Putamen (tissue), 1 donor: ENCODE measurements at regions not wholly inside any gene's neighbourhood (a gene's known extent, or its start where the extent isn't known, plus 50 kb on each side); places are given as distances from the start of the nearest gene placed in this dataset.
"Not testable (repeated sequence)": the region's sequence is repeated elsewhere in the genome, so short reads cannot be mapped to it uniquely, and the experiment has no call there.

ENCODE experiments used
- DNase-seq: peaks from one replicate; pipeline ENCODE4 v3.0.0-alpha.2; 2016; ENCODE audit warnings: low spot score

DNA sequence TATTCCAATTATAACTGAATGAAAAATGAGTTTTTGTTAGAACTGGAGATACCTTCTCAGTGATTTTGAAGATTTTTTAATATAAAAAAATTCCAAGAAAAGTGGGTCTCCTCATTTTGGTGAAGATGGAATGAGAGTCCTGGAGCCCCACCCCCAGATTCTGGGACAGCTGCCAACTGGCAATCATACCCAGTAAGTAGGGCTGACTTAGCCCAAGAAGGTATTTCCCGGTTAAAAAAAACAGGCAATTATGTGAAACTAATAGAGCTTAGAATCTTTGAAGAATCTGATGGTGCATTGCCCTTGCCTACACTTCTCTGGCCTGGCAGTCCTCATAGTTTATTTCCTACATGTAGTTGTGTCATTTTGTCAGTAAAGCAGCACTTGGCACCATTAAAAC lies 52.8 kb upstream of the VWDE start:
- DNase-seq: peak; percentile 2

DNA sequence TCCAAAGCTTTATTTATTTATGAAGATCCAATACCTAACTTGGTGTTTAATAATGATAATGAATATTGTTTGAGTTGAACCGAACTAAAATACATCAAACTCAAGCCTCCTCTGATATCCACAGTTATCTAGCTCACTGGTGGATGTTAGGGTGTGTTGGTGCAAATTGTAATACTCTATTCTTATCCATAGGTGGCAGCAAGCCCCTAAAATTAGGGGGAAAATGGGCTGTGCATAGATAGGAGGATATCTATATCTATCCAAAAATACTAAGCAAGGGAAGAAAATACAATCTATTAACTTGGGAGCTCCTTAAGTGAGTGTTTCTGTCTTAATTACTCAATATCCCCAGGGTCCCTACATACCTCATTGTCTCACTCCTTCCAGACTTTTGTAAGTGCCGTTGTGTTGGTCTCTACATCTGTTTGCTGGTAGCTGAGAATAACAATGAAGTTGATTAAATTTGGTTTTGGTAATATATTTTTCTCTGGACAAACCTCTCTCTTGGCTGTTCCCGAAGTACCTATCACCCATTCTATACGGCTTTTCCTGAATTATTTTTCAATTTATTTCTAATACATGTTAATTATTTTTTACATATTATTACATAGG lies 55.0 kb upstream of the VWDE start:
- no peak for DNase-seq

DNA sequence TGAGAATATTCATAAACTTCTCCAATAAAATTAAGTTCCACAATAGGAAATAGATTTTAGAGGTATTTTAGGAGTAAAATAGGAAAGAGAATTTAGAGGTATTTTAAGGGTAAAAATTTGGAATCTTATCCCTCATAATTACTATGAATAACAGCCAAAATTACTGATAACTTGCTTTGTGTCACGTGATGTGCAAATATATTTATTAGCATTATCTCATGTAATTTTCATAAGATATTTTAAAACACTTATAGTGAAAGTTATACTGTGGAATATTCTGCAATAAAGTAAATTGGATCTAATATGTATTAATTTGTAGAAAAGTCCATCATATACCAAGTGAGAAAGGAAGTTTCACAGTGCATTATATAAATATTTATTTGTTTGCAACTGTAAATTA lies 64.2 kb upstream of the VWDE start:
- no peak for DNase-seq

DNA sequence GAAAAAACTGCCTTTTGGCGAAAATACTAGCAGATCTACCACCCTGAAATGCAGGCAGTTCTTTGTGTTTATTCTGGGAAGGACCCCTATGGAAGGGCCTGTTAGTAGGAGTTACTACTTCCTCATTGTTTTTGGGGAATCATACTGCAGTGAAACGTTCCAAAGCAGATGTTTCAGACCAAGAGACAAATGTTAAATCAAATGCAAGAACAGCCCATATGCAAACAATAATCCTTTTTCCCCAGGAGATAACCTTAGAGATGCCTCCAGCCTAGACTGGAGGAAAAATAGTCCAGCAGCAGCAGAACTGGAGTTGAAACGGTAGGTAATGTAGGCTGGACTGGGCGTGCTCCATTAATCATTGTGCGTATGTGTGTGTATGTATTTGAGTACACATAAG lies 65.9 kb upstream of the VWDE start:
- no peak for DNase-seq

DNA sequence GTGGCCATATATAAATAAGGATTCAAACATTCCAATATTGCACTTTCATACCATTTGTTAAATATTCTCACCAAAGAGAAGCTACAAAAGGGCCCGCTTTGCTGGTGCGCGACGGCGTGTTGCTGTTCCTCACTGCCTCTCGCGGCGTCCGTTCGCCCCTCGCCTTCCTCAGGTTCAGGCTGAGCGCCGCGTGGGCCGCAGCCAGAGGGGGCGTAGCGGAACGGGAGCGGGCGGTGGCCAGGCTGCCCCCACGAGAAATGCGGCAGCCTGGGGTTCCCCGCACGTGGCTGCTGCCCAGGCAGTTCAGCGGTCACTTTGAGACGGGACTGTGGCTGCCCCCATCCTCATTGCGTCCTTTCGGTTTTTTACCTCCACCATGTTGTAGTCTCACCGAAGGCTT lies 67.3 kb upstream of the VWDE start:
- DNase-seq: no peak

DNA sequence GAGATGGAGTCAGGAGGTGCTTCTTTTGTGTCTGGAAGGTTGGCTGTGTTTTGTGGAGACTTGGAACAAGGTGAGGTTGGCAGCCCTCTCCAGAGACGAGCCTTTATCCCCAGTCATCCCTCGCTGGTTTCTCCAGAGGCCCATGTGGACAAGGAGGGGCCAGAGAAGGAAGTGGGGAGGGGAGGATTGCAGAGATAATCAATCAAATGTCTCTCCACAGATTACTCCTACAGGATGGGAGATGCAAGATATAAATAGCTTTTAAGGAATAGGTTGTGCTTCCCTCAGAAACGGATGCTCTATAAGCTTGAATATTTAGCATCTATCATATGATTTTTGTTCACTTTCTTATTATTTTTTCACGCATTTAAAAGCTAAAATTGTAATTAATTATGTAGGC lies 70.4 kb upstream of the VWDE start:
- no peak for DNase-seq

DNA sequence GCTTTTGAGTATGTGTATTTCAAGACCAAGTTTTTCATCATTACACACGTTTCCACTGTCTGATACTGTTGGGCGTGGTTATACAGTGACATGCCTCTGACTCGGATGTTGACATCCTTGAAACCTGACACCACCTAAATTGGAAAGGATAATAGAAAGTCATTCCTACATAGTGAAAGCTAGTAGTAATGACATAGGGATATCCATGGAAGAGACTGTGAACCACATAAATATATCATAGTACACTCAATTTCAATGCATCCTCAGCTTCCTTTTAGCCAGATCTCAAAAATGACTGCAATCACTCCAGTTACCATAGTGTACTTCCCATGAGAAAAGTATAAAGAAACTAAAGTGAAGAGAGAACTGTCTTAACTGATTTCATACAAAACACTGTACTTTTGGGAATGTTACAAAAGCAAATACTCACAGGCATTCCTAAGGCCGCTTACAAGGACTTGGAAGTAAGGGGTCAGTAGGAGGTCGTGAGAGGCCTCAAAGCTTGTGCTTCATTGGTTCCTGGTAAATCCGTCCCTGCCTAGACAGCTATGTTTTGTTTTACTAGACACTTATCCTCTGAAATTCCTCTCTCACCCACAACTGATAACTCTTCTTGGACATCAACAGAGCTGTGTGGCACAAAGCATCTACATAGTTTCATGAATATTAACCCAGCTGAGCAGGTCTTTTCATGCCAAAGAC lies 71.8 kb upstream of the VWDE start:
- no peak for DNase-seq

DNA sequence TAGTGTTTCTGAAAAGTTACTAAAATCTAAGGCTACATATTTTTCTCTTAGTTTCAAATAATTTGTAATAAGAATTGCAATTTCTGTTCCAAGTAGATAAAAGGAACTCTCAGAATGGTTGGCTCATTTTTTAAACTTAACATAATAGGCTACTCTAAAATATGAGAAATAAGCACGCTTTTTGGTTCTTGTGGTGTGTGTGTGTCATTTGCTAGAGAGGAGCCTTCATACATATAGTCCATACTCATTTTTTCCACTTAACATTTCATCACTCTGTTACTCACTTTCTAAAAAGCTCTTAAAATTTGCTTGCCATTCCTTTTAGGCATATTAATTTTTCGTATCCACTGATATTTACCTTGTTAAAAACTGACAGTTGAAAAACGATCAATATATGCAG lies 74.0 kb upstream of the VWDE start:
- no peak for DNase-seq

DNA sequence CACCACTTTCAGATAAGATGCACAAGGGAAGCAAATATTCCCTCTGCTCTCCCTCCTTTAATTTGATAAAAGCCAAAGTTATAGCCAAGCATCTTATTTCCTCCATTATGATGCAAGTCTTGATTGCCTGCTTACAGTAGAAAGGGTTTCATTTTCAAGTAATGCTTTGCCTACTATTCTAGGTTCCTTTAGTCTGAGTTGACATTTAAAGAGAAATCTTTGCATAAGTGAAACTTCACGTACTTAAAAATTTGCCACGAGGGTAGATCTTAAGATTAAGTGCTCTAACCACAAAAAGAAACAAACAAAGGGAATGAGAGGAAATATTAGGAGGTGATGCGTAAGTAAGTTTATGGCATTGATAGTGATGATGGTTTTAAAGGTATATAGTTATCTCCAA lies 78.1 kb upstream of the VWDE start:
- no peak for DNase-seq

DNA sequence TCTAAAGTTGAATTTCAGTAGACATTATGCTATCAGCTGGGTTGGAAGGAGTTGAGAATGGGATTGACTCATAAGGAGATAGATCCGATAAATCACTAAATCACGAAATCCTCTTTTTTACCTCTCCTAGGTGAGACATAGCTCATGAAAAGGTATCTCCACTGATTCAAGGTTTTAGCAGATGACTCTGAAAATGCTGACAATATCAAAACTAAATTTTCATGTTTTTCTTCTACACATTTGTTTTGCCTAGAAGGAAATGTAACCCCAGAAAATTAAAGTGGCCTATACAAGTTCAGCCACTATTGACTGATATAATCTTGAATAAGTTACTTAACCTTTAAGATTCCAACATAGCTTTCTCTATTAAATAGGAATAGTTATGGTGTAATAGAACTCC lies 82.2 kb upstream of the VWDE start:
- no peak for DNase-seq

DNA sequence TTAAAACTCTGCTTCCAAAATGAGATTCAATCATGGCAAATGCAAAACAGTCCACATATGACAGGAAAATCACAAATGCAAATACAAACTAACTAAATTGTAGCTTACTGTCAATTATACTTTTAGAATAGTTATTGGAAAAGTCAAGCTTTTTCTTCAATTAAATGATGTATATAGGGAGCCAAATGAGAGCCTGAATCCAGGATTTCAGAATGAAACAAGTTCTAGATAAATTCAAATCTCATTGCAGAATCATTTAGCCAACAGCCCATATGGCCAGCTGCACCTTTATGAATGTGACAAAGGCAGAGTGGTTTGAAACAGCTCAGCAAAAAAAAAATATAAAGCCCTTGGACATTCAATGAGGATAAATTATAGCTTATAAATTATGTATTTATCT lies 82.2 kb upstream of the SCIN start:
- DNase-seq: no peak

DNA sequence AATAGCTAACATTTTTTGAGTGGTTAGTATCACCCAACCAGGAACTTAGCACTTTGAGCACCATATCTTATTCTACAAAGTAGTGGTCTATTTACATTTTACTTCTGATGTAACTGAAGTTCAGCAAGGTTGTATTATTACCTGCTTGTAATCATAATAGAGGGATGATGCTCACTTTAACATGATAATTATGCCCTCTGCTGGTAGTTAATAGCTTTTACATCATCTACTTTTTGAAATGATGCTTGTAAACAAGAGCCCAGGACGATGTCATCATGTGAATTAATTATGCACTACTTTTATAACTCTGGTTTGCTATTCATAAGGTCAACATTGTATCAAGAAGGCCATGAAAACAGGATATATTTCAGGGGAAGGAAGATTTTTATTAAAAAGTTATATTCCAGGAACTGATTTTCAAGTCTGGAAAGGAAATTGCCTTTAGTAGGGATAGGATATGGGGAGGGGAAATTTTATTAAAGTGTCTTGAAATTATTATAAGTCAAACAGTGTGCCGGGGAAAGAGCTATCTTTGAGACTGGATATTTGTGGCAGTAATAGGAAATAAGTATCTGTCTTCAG lies 80.3 kb upstream of the SCIN start:
- no peak for DNase-seq

DNA sequence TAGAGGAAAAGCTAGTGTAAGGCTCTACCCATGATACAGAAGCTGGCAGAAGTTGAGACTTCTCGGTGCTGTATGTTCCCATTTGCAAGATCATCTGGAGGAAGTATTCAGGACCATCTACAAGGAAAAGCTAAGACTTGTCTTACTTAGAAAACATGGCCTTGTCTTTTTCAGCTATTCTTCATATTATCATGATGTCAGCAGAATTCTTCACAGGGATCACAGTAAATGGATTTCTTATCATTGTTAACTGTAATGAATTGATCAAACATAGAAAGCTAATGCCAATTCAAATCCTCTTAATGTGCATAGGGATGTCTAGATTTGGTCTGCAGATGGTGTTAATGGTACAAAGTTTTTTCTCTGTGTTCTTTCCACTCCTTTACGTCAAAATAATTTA lies 79.6 kb upstream of the SCIN start:
- DNase-seq: no peak

DNA sequence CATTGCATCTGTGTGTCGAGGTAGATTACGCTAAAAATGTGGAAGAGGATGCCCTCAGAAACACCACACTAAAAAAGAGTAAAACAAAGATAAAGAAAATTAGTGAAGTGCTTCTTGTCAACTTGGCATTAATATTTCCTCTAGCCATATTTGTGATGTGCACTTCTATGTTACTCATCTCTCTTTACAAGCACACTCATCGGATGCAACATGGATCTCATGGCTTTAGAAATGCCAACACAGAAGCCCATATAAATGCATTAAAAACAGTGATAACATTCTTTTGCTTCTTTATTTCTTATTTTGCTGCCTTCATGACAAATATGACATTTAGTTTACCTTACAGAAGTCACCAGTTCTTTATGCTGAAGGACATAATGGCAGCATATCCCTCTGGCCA lies 79.0 kb upstream of the SCIN start:
- DNase-seq: no peak

DNA sequence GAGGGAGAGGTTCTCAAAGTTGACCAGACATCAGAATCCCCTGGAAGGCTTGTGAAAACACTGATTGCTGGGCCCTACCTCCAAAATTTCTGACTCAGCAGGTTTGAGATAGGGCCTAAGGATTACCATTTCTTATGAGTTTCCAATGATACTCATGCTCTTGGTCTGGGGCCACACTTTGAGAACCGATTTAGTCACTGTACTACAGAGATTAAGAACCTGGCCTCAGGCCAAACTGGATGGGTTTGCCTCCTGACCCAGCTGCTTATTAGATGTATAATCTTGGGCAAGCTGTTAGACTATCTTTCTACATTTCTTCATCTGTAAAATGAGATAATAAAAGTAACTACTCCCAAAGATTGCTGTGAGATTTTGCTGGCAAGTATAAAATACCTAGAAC lies 77.1 kb upstream of the SCIN start:
- DNase-seq: no peak

DNA sequence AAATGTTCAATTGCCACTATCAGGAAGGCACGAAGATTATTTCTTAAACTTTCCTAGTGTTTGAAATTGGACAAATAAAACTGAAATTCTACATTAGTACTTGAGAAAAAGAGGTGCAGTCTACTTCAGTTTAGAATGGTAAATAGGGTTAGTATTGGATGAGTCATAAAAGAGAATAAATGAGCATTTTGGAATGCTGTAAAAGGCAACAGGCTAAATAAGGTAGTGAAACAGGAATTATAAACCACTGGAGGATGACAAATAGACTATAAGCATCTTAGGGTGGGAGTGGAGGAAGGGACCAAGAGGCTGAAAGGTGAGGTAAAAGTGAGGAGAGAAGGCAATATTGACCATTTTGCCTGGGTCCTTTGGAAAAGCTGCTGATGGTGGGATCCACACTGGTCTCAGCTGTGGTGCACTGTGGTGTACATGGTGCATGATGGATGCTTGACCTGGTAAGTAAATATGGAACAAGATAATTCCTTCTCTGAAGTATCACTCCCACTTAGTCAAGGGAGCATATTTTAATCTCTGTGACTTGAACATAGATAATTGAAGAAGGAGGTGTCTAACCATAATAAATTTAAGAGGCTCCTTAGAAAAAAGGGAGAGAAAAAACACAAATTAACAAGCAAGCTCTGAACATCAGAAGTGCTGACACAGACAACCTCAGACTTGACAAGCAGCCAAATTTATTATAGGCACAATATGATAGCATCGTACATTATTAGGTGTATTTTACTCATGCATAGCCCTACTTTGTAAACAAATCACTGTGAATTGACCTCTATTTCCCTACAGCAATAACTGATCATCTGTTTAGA lies 76.4 kb upstream of the SCIN start:
- no peak for DNase-seq

DNA sequence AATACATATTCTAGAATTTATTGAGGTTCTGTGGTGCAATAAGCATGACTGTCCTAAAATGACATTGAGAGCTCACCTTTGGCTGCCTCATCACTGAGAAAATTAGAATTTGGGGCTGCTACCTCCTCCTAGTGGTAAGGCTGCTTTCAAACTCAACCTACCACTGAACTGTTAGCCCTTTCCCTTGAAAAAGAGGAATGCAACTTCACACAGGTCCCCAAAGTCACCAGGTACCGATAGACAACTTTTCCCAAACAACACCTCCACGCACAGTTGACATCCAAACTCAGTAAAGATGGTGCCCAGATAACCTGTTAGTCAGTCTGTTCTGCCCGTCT lies 75.9 kb upstream of the SCIN start:
- DNase-seq: no peak

DNA sequence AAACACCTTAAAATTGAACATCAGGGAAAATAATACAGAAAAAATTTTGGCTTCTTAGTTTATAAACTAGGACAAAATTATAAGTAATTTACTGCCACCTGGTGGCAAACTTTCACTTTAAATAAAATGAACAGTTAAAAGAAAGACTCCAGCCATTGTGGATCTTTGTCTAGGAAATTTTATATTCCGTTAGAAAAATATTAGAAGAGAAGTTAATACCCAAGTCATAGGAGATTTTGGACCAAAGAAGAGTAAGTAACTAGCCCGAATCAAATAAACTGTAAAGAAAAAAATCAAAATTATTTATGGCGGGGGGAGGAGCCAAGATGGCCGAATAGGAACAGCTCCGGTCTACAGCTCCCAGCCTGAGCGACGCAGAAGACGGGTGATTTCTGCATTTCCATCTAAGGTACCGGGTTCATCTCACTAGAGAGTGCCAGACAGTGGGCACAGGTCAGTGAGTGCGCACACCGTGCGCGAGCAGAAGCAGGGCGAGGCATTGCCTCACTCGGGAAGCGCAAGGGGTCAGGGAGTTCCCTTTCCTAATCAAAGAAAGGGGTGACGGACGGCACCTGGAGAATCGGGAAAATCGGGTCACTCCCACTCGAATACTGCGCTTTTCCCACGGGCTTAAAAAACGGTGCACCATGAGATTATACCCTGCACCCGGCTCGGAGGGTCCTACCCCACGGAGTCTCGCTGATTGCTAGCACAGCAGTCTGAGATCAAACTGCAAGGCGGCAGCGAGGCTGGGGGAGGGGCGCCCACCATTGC lies 73.4 kb upstream of the SCIN start:
- DNase-seq: not testable (repeated sequence)

DNA sequence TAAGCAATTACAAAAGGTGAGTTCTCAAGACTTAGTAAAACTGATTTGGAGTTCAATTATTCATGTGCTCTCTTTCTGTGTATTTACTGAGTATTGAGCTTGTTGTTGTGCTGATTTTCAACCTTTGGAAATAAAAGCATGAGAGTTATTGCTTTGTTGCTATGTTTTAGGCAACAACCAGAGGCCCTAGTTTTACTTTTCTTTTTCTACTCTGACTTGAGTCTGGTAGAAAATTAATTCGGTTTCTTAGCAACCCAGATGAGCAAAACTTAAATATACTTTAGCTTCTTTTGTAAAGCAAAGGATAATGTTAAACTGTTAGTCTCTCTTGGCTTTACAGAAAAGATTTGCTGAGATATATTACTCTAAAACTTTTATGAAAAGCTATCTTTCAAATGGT lies 66.4 kb upstream of the SCIN start:
- no peak for DNase-seq

DNA sequence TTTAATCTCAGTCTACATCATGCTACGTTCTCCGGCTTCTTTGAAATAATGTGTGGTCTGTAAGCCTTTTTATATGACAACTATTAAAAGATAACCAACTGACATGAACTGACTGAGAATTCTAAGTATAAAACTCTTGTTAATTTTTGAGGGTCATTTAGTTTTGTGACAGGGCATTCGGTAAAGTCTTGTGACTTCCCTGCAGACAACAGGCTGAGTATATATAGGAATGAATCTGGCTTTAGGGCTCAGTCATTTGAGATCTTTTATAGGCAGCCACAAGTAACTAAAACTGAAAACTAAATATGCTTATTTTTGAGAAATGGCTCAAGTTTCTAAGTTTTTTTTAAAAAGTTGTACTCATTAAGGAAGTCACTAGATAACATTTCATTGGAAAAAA lies 62.5 kb upstream of the SCIN start:
- DNase-seq: no peak

DNA sequence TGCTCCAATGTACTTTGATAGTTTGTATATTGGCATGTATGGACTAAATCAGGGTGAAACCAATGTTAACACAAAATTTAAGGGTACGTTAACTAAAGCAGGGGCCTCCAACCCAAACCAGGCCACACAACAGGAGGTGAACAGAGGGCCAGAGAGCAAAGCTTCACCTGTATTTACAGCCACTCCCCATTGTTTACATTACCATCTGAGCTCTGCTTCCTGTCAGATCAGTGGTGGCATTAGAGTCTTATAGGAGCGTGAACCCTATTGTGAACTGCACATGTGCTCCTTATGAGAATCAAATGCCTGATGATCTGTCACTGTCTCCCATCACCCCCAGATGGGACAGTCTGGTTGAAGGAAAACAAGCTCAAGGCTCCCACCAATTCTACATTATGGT lies 62.0 kb upstream of the SCIN start:
- no peak for DNase-seq

DNA sequence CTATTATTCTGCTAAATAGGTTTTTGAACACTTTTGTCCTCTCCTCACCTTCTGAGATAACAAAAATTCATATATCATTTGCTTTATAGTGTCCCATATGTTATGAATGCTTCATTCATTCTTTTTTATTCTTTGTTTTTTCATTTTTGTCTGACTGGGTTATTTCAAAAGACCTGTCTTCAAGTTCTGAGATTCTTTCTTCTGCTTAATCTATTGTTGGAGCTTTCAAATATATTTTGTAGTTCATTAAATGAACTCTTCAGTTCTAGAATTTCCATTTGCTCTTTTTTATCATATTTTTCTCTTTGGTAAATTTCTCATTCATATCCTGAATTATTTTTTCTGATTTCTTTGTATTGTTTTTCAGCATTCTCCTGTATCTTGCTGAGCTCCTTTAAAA lies 53.1 kb upstream of the SCIN start:
- no peak for DNase-seq
